ENCODE measurements at regions not wholly inside any gene's neighbourhood (a gene's known extent, or its start where the extent isn't known, plus 50 kb on each side); places are given as distances from the start of the nearest gene placed in this dataset.

GRCh38 chr2:224319750-224320149 is 82.2 kb downstream of the FAM124B start:
- intact Hi-C loops (cut with micrococcal nuclease; ENCODE audit: unreplicated experiment) = no loop called here
- peaks cover 16% of the 10 kb centered on the region for H3K27me3 Mint-ChIP-seq (ENCODE audit: insufficient read depth, unreplicated experiment)
- POLR2A ChIA-PET = no interaction called here

DNA sequence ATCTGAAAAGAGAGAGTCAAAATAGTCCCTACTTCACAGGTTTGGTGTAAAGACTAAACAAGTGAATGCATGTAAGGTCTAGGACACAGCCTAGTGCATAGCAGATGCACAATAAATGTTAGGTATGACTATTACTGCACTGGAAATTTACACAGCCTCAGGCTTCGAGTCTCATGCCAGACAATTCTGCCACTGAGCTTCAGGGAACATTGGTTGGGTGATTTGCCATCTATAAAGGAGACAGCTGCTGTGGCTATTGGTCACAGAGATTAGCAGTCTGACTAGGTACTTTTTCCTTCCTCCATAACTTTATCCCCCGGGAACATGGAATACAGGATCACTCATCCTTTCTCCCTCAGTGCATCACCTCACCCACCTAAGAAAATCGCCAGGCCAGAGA is 89.2 kb downstream of the FAM124B start:
- Histone ChIP-seq H3K4me3 (ENCODE audit: low read depth, low read length) (no peak overlapping the region), H3K27me3 (replicated peaks; ENCODE audit: control insufficient read depth, insufficient read depth, low read length) (peaks cover under 1% of the 10 kb centered on the region; the same call in 1 of the 2 replicates), H3K9me3 (no peaks in the 10 kb centered on the region), H3K4me1 (no peaks in the 10 kb centered on the region), H3K36me3 (ENCODE audit: control insufficient read depth, insufficient read depth, low read length) (no peaks in the 10 kb centered on the region)
- ChIA-PET POLR2A (no interaction called here), CTCF (no interaction called here)
- Mint-ChIP-seq H3K27me3 (ENCODE audit: insufficient read depth, unreplicated experiment) (peaks cover 19% of the 10 kb centered on the region), H3K9me3 (ENCODE audit: unreplicated experiment) (no peaks in the 10 kb centered on the region), H3K27ac (ENCODE audit: unreplicated experiment) (no peak overlapping the region), H3K4me3 (ENCODE audit: unreplicated experiment) (no peak overlapping the region), H3K36me3 (ENCODE audit: insufficient read depth, unreplicated experiment) (no peaks in the 10 kb centered on the region), H3K4me1 (ENCODE audit: low read depth, unreplicated experiment) (no peaks in the 10 kb centered on the region)
- intact Hi-C loops (cut with micrococcal nuclease; ENCODE audit: unreplicated experiment) = no loop called here
- no peak for TF ChIP-seq CTCF (IDR thresholded peaks at IDR 0.05; ENCODE audit: insufficient read depth in 1 of 2, low read depth in 1 of 2, low read length in 1 of 2, severe bottlenecking in 1 of 2, unreplicated experiment in 1 of 2)
- no peak for DNase-seq
- no TSS peak for BruUV-seq (replicated peaks)

More at GRCh38 chr2:224319750-224320149, 82.2 kb downstream of the FAM124B start:
- Mint-ChIP-seq H3K27ac (ENCODE audit: unreplicated experiment) (no peak overlapping the region), H3K4me3 (ENCODE audit: unreplicated experiment) (no peak overlapping the region), H3K4me1 (ENCODE audit: low read depth, unreplicated experiment) (no peaks in the 10 kb centered on the region), H3K9me3 (ENCODE audit: unreplicated experiment) (no peaks in the 10 kb centered on the region), H3K36me3 (ENCODE audit: insufficient read depth, unreplicated experiment) (no peaks in the 10 kb centered on the region)
- H3K36me3 ChIP-seq (ENCODE audit: control insufficient read depth, insufficient read depth, low read length) = no peaks in the 10 kb centered on the region
- H3K4me1 ChIP-seq = no peaks in the 10 kb centered on the region
- no peak overlapping the region for H3K4me3 ChIP-seq (ENCODE audit: low read depth, low read length)
- DNase-seq = no peak
- no peak for TF ChIP-seq CTCF (IDR thresholded peaks at IDR 0.05; ENCODE audit: insufficient read depth in 1 of 2, low read depth in 1 of 2, low read length in 1 of 2, severe bottlenecking in 1 of 2, unreplicated experiment in 1 of 2)
- no peaks in the 10 kb centered on the region for H3K9me3 ChIP-seq
- H3K27me3 ChIP-seq (replicated peaks; ENCODE audit: control insufficient read depth, insufficient read depth, low read length) = peaks cover 1% of the 10 kb centered on the region; the same call in 1 of the 2 replicates
- no TSS peak for BruUV-seq (replicated peaks)
- CTCF ChIA-PET = interaction anchor here (0.7 kb wide), 1 partner anchor 58 kb away, joined by 3 read pairs; no protein-coding TSS in a partner anchor

DNA sequence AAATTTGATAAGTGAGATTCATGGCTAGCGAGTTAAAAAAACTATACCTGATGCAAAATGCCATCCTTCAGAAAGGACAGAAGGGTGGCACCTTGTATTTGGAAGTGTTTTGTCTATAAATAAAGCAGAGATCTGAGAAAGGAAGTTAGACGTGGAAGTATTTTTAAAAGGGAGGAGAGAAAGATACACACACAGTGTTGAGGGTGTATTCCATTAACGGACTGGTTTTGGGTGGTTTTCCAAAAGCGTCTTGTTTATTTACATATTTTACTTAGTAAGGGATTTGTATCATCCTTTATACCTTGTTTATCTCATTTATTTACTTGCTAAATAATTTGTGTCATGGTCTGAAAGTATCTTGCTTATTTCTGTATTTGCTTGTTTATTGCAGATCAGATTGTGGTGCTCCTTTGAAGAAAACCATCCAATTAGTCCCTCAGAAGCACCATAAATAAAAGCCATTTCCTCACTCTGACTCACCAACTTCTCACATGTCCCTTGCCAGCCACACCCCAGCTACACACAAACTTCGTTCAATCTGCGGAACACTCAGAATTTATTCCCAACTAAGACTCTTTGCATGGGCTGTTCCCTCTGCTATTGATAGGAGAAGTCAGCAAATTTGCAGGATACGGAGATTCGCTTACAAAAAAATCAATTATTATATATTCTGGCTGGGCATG is 90.8 kb downstream of the FAM124B start:
- CTCF ChIA-PET = no interaction called here
- H3K4me1 Mint-ChIP-seq (ENCODE audit: low read depth, unreplicated experiment) = no peaks in the 10 kb centered on the region
- POLR2A ChIA-PET = no interaction called here

More for the DNA sequence above, 90.8 kb downstream of the FAM124B start:
- TF ChIP-seq CTCF (IDR thresholded peaks at IDR 0.05; ENCODE audit: insufficient read depth in 1 of 2, low read depth in 1 of 2, low read length in 1 of 2, severe bottlenecking in 1 of 2, unreplicated experiment in 1 of 2) = no peak
- H3K27me3 ChIP-seq (replicated peaks; ENCODE audit: control insufficient read depth, insufficient read depth, low read length) = peaks cover 2% of the 10 kb centered on the region; the same call in 1 of the 2 replicates
- BruUV-seq (replicated peaks) = no TSS peak
- Mint-ChIP-seq H3K36me3 (ENCODE audit: insufficient read depth, unreplicated experiment) (no peaks in the 10 kb centered on the region), H3K9me3 (ENCODE audit: unreplicated experiment) (no peaks in the 10 kb centered on the region), H3K27me3 (ENCODE audit: insufficient read depth, unreplicated experiment) (peaks cover 24% of the 10 kb centered on the region), H3K4me3 (ENCODE audit: unreplicated experiment) (no peak overlapping the region), H3K27ac (ENCODE audit: unreplicated experiment) (no peak overlapping the region)
- H3K9me3 ChIP-seq = no peaks in the 10 kb centered on the region
- no peaks in the 10 kb centered on the region for H3K36me3 ChIP-seq (ENCODE audit: control insufficient read depth, insufficient read depth, low read length)
- no peaks in the 10 kb centered on the region for H3K4me1 ChIP-seq
- no peak overlapping the region for H3K4me3 ChIP-seq (ENCODE audit: low read depth, low read length)
- no peak for DNase-seq
- intact Hi-C loops (cut with micrococcal nuclease; ENCODE audit: unreplicated experiment) = no loop called here

Measured in Caco-2 (cell line).